ELF-1 (cell line): ENCODE measurements at regions not wholly inside any gene's neighbourhood (a gene's known extent, or its start where the extent isn't known, plus 50 kb on each side); places are given as distances from the start of the nearest gene placed in this dataset.
A peak's percentile ranks its signal among the peaks of the same experiment; 100 is the strongest.

Experiments used
- DNase-seq: peaks from one replicate; pipeline ENCODE4 v3.0.0-alpha.2; 2016; ENCODE audit warnings: low read depth, low spot score

DNA sequence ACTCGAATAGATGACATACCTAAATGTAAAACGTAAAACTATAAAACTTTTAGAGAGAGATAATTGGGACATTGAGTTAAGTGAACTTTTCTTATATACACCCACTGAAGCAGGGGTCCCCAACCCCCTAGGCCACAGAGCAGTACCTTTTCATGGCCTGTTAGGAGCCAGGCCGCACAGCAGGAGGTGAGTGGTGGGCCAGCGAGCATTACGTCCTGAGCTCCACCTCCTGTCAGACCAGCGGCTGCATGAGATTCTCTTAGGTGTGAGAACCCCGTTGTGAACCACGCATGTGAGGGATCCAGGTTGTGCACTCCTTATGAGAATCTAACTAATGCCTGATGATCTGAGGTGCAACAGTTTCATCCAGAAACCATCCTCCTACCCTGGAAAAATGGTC lies 114.8 kb downstream of the HMX1 start:
- DNase-seq: no peak

GRCh38 chr4:8754634-8755589 lies 116.7 kb downstream of the HMX1 start:
- DNase-seq: no peak

DNA sequence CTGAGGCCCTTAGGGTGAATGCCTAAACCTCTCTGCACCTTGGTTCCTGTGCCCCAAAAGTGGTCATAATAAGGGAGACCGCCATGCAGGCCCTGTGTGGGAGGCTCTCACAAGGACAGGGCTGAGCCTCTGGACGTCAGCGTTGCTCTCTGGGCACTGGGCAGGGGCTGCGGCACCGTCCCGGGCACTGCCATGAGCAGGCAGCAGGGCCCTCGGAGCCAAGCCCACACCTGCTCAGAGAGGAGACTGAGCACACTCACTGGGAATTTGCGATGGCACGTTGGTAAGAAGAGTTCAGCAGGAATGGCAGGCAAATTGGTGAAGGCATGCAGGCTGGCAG lies 123.4 kb downstream of the HMX1 start:
- no peak for DNase-seq

DNA sequence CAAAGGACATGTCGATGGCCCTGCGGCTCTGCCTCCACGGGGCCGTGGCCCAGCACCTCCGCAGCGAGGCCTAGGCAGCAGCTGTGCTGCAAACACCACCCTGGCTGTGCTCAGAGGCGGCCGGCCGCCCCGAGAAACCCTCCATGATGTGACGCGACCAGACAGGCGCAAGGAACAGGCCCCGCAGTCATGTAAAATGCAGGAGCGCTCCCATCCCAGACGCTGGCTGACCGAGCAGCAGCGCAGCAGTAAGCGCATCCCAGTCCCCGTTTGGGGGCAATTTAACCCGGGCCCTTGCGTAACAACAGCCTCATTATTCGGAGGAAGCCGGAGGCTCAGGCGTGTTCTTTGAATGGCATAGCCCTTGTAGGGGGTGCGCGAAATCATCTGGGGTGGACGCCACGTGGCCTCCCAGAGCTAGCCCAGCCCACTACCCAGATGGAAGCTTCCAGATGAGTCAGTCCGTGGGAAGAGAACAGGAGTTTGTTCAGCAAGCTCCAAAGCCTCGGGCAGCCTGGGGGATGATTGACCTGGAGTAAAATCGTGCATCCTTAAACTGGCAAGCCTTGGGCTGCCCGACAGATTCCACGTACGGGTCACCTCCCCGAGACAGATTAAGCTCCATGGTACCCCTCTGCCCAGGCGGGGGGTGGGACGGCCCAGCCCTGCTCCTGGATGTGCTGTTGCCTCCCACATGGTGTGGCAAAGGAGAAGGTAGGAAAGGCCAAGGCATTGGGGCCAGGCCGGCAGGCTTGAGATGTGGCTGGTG lies 124.0 kb downstream of the HMX1 start:
- peak; percentile 18 for DNase-seq

GRCh38 chr4:8746523-8747466 lies 124.8 kb downstream of the HMX1 start:
- DNase-seq: no peak

- no peak for DNase-seq
Observed at GRCh38 chr4:8745826-8746225, 125.8 kb downstream of the HMX1 start.

DNA sequence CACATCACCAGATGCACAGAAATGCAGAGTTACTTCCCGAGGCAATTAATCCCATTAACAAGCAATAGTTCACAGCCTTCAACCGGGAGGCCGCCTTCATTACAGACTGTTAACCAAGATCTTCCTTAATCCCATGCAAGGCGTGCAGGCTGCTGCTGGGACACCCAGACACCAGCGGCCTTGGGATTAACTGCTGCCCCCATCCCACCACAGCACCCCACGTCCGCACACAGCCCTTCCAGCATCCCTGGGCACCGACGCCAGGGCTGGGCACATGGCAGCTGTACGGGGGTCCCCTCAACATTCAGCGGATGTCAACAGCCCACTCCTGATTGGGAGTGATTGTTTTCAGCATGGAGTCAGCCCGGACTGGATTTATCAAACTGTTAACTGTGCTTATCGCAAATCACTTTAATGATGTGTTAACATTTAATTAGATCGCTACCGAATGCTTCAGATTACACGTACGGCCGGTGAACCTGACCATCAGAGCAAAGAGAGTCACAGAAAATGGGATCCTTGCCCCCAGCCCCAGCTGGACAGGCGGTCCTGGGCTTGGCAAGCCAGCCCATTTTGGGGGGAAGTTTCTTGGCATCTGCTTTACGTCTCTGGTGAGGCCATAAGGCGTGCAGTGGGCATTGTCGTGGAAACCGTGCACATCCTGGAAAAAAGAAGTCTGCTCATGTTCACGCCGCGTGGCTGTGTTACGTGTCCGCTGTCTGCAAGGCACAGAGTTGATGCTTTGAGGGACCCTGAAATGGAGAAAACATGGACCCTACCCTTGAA lies 126.4 kb downstream of the HMX1 start:
- DNase-seq: no peak

- no peak for DNase-seq
Observed at GRCh38 chr4:8744083-8744805, 127.4 kb downstream of the HMX1 start.

- no peak for DNase-seq
Observed at GRCh38 chr4:8742546-8742945, 129.1 kb downstream of the HMX1 start.

- DNase-seq: no peak
Observed at GRCh38 chr4:8741513-8742226, 130.0 kb downstream of the HMX1 start.

- DNase-seq: no peak
Observed at GRCh38 chr4:8740666-8741395, 130.8 kb downstream of the HMX1 start.

DNA sequence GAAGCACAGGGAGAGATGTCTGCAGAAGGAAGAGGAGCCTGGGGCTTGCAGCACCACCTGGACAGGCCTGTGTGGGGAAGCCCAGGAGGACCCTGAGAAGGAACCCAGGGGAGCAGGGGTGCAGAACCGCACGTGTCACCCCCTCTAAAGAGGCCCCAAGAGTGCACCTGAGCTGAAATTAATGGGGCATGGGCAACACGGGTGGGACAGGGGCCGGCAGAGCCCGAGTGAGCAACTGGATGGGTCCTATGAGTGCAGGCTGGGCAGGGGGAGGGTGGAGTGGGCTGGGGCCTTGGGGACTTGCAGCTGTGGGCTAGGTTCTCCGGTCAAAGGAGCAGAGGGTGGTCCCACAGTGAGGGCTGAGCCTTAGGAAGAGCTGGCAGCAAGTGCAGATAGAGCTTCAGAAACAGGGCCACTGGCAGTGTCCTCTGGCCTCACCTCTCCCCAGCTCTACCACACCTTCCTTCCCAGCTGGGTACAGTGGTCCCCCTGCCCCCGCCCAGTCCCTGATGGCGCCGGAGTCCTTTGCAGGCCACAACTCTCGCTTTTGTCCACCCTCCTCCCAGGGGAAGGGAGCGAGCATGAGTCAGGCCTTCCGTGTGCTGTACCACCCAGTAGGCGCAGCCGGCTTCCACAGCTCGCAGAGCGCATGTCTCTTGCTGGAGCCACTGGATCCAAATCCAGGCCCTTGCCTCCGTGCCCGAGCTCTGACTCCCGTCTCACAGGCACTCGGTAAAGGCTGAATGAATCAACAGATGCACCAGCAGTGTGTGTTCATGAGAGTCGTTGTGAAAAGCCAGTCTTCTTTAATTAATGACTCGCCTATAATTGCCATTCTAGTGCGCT lies 131.6 kb downstream of the HMX1 start:
- DNase-seq: no peak

DNA sequence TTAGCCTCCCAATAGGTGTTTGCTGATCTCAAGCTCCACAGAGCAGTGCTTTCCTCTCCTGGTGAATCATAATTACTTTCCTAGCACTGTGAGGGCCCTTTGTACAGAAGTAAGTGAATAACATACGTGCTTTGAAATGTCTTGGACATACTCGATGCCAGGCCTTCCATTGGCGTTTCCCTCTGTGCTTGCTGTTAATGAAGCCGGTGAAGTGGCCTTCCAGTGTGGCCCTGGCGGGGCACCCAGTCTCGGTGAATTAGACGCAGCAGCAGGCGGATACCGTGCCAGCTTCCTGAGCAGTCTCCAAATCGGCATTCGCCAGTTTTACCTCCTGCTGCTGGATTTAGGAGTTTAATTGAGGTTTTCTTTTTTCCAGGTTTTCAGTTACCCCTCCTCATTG lies 132.3 kb downstream of the HMX1 start:
- no peak for DNase-seq

DNA sequence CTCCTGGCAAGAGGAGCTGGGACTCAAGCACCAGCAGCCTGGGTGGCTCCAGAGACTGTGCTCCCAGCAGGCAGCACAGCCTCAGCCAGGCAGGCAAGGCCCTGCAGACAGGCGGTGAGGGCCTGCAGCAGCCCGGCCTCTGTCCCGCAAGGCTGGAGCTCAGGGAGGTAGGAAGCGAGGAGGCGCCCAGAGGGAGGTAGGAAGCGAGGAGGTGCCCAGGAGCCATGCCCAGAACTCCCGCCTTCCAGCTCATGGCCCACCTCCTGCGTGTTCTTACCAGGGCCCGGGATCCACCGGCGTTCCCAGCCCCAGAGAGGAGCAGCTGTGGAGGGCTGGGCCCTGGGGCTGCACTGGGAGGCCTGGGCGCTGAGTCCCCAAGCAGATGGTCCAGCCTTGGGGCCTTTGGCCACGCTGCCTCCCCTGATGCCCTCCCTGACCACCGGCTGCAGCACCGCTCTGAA lies 133.1 kb downstream of the HMX1 start:
- DNase-seq: no peak

DNA sequence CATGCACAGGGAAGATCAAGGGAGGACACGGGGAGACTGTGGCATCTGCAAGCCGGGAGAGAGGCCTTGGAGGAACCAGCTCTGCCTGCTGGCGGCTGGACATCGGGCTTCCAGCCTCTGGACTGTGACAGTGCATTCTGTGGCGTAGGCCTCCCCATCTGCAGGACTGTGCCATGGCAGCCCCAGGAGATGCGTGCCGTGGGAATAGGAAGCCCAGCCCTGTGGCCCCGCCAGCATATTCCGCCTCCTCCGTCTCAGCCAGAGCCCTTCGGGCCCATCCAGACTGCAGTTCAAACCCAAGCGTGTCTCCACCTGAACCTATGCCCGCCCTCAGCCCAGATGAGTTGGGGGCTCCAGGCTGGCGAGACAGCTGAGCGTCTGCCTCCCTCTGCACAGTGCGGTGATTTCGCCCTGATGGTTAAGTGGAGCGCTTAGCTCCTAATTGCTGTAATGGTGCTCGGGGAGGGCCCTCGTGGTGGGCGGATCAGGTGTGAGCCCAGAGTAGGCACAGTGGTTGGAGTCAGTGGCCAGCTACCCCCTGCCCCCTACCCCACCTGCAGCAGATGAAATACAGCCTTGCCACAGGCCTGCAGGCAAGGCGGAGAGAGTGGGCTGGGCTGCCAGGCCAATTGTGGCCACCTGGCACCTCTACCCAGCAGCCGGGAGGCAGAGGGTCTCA lies 133.9 kb downstream of the HMX1 start:
- DNase-seq: no peak

- no peak for DNase-seq
Observed at GRCh38 chr4:8737075-8737474, 134.6 kb downstream of the HMX1 start.

DNA sequence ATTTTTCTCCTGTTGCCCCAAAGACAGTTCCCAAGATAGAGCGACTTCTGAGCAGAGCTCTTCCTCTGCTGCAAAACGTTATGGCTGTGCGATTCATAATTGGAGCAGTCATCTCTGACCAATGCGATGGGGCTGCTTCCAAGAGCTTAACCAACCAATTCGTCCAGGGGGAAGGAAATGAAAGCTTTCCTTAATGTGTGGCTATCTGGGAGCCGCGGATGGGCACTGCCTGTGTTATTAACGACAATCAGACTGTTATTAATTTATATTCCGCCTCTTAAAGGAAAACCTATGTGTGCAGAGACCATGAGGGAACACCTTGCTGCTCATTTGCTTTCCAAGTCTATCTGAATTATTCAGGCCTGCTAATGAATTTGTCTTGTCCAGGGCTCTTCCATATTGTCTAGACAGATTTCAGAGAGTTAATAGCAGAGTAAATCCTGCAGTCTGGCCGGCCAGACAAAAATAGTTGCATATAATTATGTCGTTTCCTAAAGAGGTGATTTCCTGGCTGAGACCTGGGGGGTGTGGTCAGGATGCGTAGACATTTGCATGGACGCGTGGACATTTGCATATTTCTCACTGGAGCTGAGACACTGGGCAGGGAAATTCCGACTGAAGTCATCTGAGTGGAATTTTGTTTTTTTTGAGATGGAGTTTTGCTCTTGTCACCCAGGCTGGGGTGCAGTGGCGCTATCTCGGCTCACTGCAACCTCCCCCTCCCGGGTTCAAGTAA lies 135.4 kb downstream of the HMX1 start:
- no peak for DNase-seq
